Tibial nerve (tissue), 4 donors: ENCODE measurements at regions not wholly inside any gene's neighbourhood (a gene's known extent, or its start where the extent isn't known, plus 50 kb on each side); places are given as distances from the start of the nearest gene placed in this dataset.

Source experiments
- DNase-seq, 2 donors: peaks; one replicate each; pipeline ENCODE4 v3.0.0-alpha.2; 2019; ENCODE audit warnings: low spot score in 2 of 2
- H3K27ac ChIP-seq, 4 donors: fragments of 200-600 bp; sonication (generic) in 3 of 4; one replicate each; pipeline ENCODE4 v1.5.1; 2017 to 2019; ENCODE audit warnings: mild to moderate bottlenecking in 1 of 4
- H3K27me3 ChIP-seq, 2 donors: fragments of 200-600 bp; sonication (generic) in 1 of 2; one replicate each; pipeline versions ENCODE4 v1.5.1 to v1.6.0; 2017 to 2019
- H3K36me3 ChIP-seq, 3 donors: fragments of 200-600 bp; sonication (generic); one replicate each; pipeline ENCODE4 v1.5.1; 2018 to 2019
- H3K4me1 ChIP-seq, 4 donors: fragments of 200-600 bp; sonication (generic) in 3 of 4; one replicate each; pipeline ENCODE4 v1.5.1; 2017 to 2019
- H3K4me3 ChIP-seq, 4 donors: fragments of 200-600 bp; sonication (generic) in 3 of 4; one replicate each; pipeline ENCODE4 v1.5.1; 2017 to 2019; ENCODE audit warnings: mild to moderate bottlenecking in 1 of 4, moderate library complexity in 1 of 4
- H3K9me3 ChIP-seq, 4 donors: fragments of 200-600 bp; sonication (generic) in 3 of 4; one replicate each; pipeline ENCODE4 v1.5.1; 2017 to 2019
- EP300 ChIP-seq, 2 donors: sonication (generic); formaldehyde crosslinking; IDR thresholded peaks; one replicate each; pipeline ENCODE4 v1.6.1; 2017; ENCODE audit warnings: antibody characterized with exemption in 2 of 2, mild to moderate bottlenecking in 1 of 2
- POLR2A ChIP-seq, 2 donors: fragments of 450-650 bp; IDR thresholded peaks; one replicate each; pipeline ENCODE4 v1.6.1; 2017; ENCODE audit warnings: antibody characterized with exemption in 2 of 2, mild to moderate bottlenecking in 2 of 2, moderate library complexity in 2 of 2
- WGBS, 2 donors: methylation state at CpG; one replicate each; pipeline ENCODE4 v1.1.5; 2018; 5-methylcytosine and 5-hydroxymethylcytosine counted together
- TF ChIP-seq, protein P1 (sequence below), 5 experiments: fragments of 200-600 bp in 3 of 5; fragments of 450-650 bp in 2 of 5; sonication (generic) in 3 of 5; IDR thresholded peaks; one replicate each; pipeline ENCODE4 v1.5.1; 2016 to 2019; ENCODE audit warnings: antibody characterized with exemption in 5 of 5, mild to moderate bottlenecking in 3 of 5, moderate library complexity in 2 of 5

- TF ChIP-seq POLR2A (IDR thresholded peaks at IDR 0.05) (no peak), EP300 (IDR thresholded peaks at IDR 0.05) (no peak)
- TF ChIP-seq, protein P1, sequence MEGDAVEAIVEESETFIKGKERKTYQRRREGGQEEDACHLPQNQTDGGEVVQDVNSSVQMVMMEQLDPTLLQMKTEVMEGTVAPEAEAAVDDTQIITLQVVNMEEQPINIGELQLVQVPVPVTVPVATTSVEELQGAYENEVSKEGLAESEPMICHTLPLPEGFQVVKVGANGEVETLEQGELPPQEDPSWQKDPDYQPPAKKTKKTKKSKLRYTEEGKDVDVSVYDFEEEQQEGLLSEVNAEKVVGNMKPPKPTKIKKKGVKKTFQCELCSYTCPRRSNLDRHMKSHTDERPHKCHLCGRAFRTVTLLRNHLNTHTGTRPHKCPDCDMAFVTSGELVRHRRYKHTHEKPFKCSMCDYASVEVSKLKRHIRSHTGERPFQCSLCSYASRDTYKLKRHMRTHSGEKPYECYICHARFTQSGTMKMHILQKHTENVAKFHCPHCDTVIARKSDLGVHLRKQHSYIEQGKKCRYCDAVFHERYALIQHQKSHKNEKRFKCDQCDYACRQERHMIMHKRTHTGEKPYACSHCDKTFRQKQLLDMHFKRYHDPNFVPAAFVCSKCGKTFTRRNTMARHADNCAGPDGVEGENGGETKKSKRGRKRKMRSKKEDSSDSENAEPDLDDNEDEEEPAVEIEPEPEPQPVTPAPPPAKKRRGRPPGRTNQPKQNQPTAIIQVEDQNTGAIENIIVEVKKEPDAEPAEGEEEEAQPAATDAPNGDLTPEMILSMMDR (IDR thresholded peaks at IDR 0.05): no peak
- H3K4me3 ChIP-seq: no peak overlapping the region
- H3K4me1 ChIP-seq: no peaks in the 10 kb centered on the region
- H3K27ac ChIP-seq: no peak overlapping the region
- no peaks in the 10 kb centered on the region for H3K36me3 ChIP-seq
- DNase-seq: no peak
- no peaks in the 10 kb centered on the region for H3K9me3 ChIP-seq
- H3K27me3 ChIP-seq: no peaks in the 10 kb centered on the region
Measured at GRCh38 chr2:195606179-195606578, 50.8 kb upstream of the SLC39A10 start.

GRCh38 chr2:195604706-195605105 is 52.3 kb upstream of the SLC39A10 start:
- no peaks in the 10 kb centered on the region for H3K27me3 ChIP-seq
- H3K4me3 ChIP-seq: no peak overlapping the region
- no peaks in the 10 kb centered on the region for H3K4me1 ChIP-seq
- no peak for DNase-seq
- H3K27ac ChIP-seq: no peak overlapping the region
- no peaks in the 10 kb centered on the region for H3K36me3 ChIP-seq
- no peaks in the 10 kb centered on the region for H3K9me3 ChIP-seq
- no peak for TF ChIP-seq POLR2A (IDR thresholded peaks at IDR 0.05)
- TF ChIP-seq, protein P1 (IDR thresholded peaks at IDR 0.05): no peak
- TF ChIP-seq EP300 (IDR thresholded peaks at IDR 0.05): no peak
- 85 to 88% methylated on average over 5 of the region's 5 CpGs for WGBS, 2 donors

DNA sequence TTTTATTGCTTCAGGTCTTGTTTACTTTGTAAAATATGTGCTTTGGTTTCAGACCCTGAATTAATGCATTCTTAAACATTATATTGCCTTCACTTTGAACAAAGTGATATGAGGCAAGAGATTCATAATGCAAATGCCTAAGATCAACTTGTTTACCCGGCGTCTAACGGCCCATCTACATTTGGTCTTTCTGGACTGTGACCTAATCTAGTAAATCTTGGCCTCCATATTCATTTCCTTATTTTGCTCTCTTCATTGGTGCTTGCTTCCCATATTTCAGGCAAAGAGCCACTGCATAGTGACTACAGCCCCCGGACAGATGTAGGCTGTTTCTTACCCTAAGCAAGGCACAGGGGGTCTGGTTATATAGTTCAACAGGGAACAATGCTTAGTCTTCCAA is 53.0 kb upstream of the SLC39A10 start:
- no peaks in the 10 kb centered on the region for H3K36me3 ChIP-seq
- no peaks in the 10 kb centered on the region for H3K4me1 ChIP-seq
- TF ChIP-seq, protein P1 (IDR thresholded peaks at IDR 0.05): no peak
- TF ChIP-seq EP300 (IDR thresholded peaks at IDR 0.05) (no peak), POLR2A (IDR thresholded peaks at IDR 0.05) (no peak)
- WGBS, 2 donors: 75 to 80% methylated on average over 4 of the region's 4 CpGs
- no peak overlapping the region for H3K4me3 ChIP-seq
- no peaks in the 10 kb centered on the region for H3K27me3 ChIP-seq
- no peaks in the 10 kb centered on the region for H3K9me3 ChIP-seq
- H3K27ac ChIP-seq: no peak overlapping the region
- DNase-seq: no peak

DNA sequence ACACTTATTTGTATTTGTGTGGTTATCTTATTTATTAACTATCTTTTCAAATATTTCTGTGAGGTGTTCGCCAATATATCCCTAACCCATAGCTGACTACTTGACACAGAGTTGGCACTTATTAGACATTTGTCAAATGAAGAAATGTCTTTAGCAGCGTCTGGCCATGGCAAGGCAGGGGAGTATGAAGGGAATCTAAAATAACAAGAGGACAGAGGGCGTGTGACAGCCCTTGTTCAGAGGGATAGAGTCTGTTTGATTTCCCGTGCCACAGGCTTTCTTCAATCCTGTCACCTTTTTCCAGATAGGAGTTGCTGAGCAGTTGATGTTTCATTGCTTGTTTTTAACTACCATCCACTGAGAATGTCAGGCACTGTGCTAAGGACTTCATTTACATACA is 53.6 kb upstream of the SLC39A10 start:
- Histone ChIP-seq H3K9me3 (no peaks in the 10 kb centered on the region), H3K4me1 (no peaks in the 10 kb centered on the region), H3K4me3 (no peak overlapping the region), H3K27me3 (no peaks in the 10 kb centered on the region), H3K36me3 (no peaks in the 10 kb centered on the region), H3K27ac (no peak overlapping the region)
- TF ChIP-seq EP300 (IDR thresholded peaks at IDR 0.05) (no peak), POLR2A (IDR thresholded peaks at IDR 0.05) (no peak)
- TF ChIP-seq, protein P1 (IDR thresholded peaks at IDR 0.05): no peak
- no peak for DNase-seq
- 81% methylated on average over 4 of the region's 4 CpGs for WGBS, 2 donors

DNA sequence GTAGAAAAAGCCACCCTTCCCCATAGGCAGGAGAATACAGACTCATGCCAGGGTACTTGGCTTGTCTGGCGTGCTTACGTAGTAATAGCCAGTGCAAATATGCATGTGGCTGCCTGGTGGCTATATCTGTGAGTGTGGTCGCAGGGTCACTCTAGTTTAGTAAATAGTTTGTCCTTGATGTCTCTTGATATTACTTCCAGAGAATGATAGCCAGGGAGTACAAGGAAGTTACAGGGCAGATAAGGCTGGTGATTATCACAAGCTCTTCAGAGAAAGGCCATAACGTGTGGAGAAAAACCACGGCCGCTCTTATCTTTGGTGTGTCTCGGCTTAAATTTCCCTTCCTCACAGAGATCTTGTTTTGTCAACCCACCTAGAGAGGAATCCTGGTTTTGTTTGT is 54.3 kb upstream of the SLC39A10 start:
- no peaks in the 10 kb centered on the region for H3K36me3 ChIP-seq
- H3K27ac ChIP-seq: no peak overlapping the region
- no peak for TF ChIP-seq POLR2A (IDR thresholded peaks at IDR 0.05)
- TF ChIP-seq, protein P1 (IDR thresholded peaks at IDR 0.05): no peak
- no peak for TF ChIP-seq EP300 (IDR thresholded peaks at IDR 0.05)
- no peak for DNase-seq
- 92 to 96% methylated on average over 7 of the region's 7 CpGs for WGBS, 2 donors
- no peaks in the 10 kb centered on the region for H3K27me3 ChIP-seq
- H3K4me1 ChIP-seq: no peaks in the 10 kb centered on the region
- no peaks in the 10 kb centered on the region for H3K9me3 ChIP-seq
- H3K4me3 ChIP-seq: no peak overlapping the region
